Loucy (cell line): ENCODE measurements at regions not wholly inside any gene's neighbourhood (a gene's known extent, or its start where the extent isn't known, plus 50 kb on each side); places are given as distances from the start of the nearest gene placed in this dataset.

ENCODE experiments used
- EZH2phosphoT487 ChIP-seq: fragments of 200-600 bp; IDR thresholded peaks from 2 replicates; pipeline ENCODE4 v1.6.1; 2018; ENCODE audit warnings: antibody characterized with exemption, mild to moderate bottlenecking, moderate library complexity, borderline replicate concordance
- TF ChIP-seq, protein P1 (sequence below): fragments of 200-600 bp; sonication (generic); conservative IDR thresholded peaks from 2 replicates; pipeline ENCODE4 v1.5.1; 2014; ENCODE audit warnings: mild to moderate bottlenecking, antibody characterized with exemption, low read length

DNA sequence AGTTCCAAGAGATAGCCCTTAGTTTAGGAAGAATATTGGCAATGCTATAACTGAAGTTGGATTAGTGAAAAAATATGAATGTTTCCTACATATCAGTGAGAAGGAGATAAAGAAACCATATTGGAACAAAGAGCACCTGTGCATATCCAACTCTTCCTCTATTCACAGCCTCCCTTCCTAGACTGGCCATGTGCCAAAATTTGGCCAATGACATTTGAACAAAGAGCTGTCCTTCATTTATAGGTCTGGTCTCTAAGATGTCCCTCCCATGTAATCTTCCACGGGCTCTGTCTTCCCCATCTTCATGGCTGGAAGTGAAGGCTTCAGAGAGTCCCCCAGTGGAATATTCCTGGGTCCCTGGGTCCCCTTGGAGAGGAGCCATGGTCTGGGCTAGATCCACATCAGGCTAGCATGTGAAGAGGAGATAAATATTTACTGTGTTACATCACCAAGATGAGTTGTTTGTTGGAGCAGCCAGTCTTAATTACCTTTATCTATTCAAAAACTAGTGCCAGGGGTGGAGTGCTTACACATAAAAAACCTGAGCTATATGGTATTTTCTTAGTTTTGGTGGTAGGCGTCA, 190.0 kb upstream of the S1PR3 start:
- TF ChIP-seq, protein P1, sequence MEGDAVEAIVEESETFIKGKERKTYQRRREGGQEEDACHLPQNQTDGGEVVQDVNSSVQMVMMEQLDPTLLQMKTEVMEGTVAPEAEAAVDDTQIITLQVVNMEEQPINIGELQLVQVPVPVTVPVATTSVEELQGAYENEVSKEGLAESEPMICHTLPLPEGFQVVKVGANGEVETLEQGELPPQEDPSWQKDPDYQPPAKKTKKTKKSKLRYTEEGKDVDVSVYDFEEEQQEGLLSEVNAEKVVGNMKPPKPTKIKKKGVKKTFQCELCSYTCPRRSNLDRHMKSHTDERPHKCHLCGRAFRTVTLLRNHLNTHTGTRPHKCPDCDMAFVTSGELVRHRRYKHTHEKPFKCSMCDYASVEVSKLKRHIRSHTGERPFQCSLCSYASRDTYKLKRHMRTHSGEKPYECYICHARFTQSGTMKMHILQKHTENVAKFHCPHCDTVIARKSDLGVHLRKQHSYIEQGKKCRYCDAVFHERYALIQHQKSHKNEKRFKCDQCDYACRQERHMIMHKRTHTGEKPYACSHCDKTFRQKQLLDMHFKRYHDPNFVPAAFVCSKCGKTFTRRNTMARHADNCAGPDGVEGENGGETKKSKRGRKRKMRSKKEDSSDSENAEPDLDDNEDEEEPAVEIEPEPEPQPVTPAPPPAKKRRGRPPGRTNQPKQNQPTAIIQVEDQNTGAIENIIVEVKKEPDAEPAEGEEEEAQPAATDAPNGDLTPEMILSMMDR = no peak
- no peak for TF ChIP-seq EZH2phosphoT487
